OCI-LY3 (cell line): ENCODE measurements at regions not wholly inside any gene's neighbourhood (a gene's known extent, or its start where the extent isn't known, plus 50 kb on each side); places are given as distances from the start of the nearest gene placed in this dataset.

Source experiments
- H2AFZ ChIP-seq: fragments of 200-600, 300-600 bp; shearing (Covaris generic); 2 replicates; pipeline ENCODE4 v1.6.0; 2014; ENCODE audit warnings: antibody characterized with exemption, low read depth, low read length
- H3K27ac ChIP-seq: fragments of 200-600, 300-600 bp; sonication (generic); 2 replicates; pipeline ENCODE4 v1.5.1; 2014; ENCODE audit warnings: mild to moderate bottlenecking, low read length, moderate library complexity, mixed read lengths
- H3K27me3 ChIP-seq: fragments of 200-600, 300-600 bp; sonication (generic); 2 replicates; pipeline ENCODE4 v1.6.1; 2014; ENCODE audit warnings: low read depth, low read length, mixed read lengths
- H3K36me3 ChIP-seq: fragments of 200-600, 300-600 bp; sonication (generic); replicated peaks from 2 replicates; pipeline ENCODE3; 2014; ENCODE audit warnings: low read depth, low read length, mixed read lengths
- H3K4me1 ChIP-seq: fragments of 300-600, 200-600 bp; sonication (generic); 2 replicates; pipeline ENCODE4 v1.6.1; 2014; ENCODE audit warnings: low read length, mixed read lengths
- H3K4me2 ChIP-seq: fragments of 200-600, 300-600 bp; sonication (generic); 2 replicates; pipeline ENCODE4 v1.6.1; 2014; ENCODE audit warnings: low read length, mixed read lengths
- H3K4me3 ChIP-seq: fragments of 300-600, 200-600 bp; sonication (generic); 2 replicates; pipeline ENCODE4 v1.5.1; 2014; ENCODE audit warnings: antibody characterized with exemption, mild to moderate bottlenecking, low read length, moderate library complexity
- H3K79me2 ChIP-seq: fragments of 300-600, 200-600 bp; shearing (Covaris generic); 2 replicates; pipeline ENCODE4 v1.6.1; 2014; ENCODE audit warnings: mild to moderate bottlenecking, low read length, mixed read lengths
- H3K9ac ChIP-seq: fragments of 300-600, 200-600 bp; shearing (Covaris generic); 2 replicates; pipeline ENCODE4 v1.6.0; 2014; ENCODE audit warnings: mild to moderate bottlenecking, low read length, moderate library complexity
- H3K9me3 ChIP-seq: fragments of 200-600, 300-600 bp; shearing (Covaris generic); 2 replicates; pipeline ENCODE4 v1.6.1; 2014; ENCODE audit warnings: low read length, mixed read lengths; ENCODE audit not compliant: insufficient read depth
- H4K20me1 ChIP-seq: fragments of 200-600, 300-600 bp; sonication (generic); 2 replicates; pipeline ENCODE4 v1.6.1; 2016; ENCODE audit warnings: low read length, mixed read lengths; ENCODE audit not compliant: insufficient read depth
- CTCF ChIP-seq: fragments of 200-600, 300-600 bp; sonication (generic); IDR thresholded peaks from 2 replicates; pipeline ENCODE4 v1.5.1; 2014; ENCODE audit warnings: antibody characterized with exemption, low read length, low read depth
- EZH2phosphoT487 ChIP-seq: fragments of 200-600 bp; shearing (Covaris generic); IDR thresholded peaks from 2 replicates; pipeline ENCODE4 v1.6.1; 2018; ENCODE audit warnings: antibody characterized with exemption, mixed run types, low read depth

GRCh38 chrX:116243039-116243438 is 72.5 kb downstream of the AGTR2 start:
- Histone ChIP-seq H3K9ac (no peak overlapping the region), H3K36me3 (no peaks in the 10 kb centered on the region), H3K4me3 (no peak overlapping the region), H4K20me1 (no peaks in the 10 kb centered on the region), H3K4me2 (no peak overlapping the region), H3K4me1 (peaks cover 21% of the 10 kb centered on the region), H2AFZ (no peak overlapping the region), H3K27ac (no peak overlapping the region), H3K79me2 (no peaks in the 10 kb centered on the region), H3K9me3 (no peaks in the 10 kb centered on the region), H3K27me3 (no peaks in the 10 kb centered on the region)
- TF ChIP-seq CTCF (no peak), EZH2phosphoT487 (no peak)

- H3K4me2 ChIP-seq: no peak overlapping the region
- H2AFZ ChIP-seq: no peak overlapping the region
- no peak overlapping the region for H3K9ac ChIP-seq
- no peaks in the 10 kb centered on the region for H3K9me3 ChIP-seq
- no peak overlapping the region for H3K27ac ChIP-seq
- no peaks in the 10 kb centered on the region for H3K27me3 ChIP-seq
- H3K4me1 ChIP-seq: no peaks in the 10 kb centered on the region
- no peaks in the 10 kb centered on the region for H4K20me1 ChIP-seq
- H3K36me3 ChIP-seq: no peaks in the 10 kb centered on the region
- H3K4me3 ChIP-seq: no peak overlapping the region
- no peaks in the 10 kb centered on the region for H3K79me2 ChIP-seq
- no peak for TF ChIP-seq EZH2phosphoT487
- no peak for TF ChIP-seq CTCF
Observed at GRCh38 chrX:116246261-116246660, 75.7 kb downstream of the AGTR2 start.

GRCh38 chrX:116267511-116268040 is 97.0 kb downstream of the AGTR2 start:
- H3K9ac ChIP-seq: no peak overlapping the region
- TF ChIP-seq CTCF (no peak), EZH2phosphoT487 (no peak)

GRCh38 chrX:116272322-116272721 is 101.8 kb downstream of the AGTR2 start:
- TF ChIP-seq EZH2phosphoT487: no peak
- no peak for TF ChIP-seq CTCF
- no peaks in the 10 kb centered on the region for H3K27me3 ChIP-seq
- no peak overlapping the region for H3K27ac ChIP-seq
- no peak overlapping the region for H3K4me3 ChIP-seq
- no peaks in the 10 kb centered on the region for H3K79me2 ChIP-seq
- H3K4me2 ChIP-seq: no peak overlapping the region
- 0 out of 2 replicates have a peak, but pooled peaks cover 3% of the 10 kb centered on the region for H3K4me1 ChIP-seq
- no peaks in the 10 kb centered on the region for H4K20me1 ChIP-seq
- H3K9me3 ChIP-seq: no peaks in the 10 kb centered on the region
- H3K36me3 ChIP-seq: no peaks in the 10 kb centered on the region
- H3K9ac ChIP-seq: no peak overlapping the region
- H2AFZ ChIP-seq: no peak overlapping the region

More at GRCh38 chrX:116267511-116268040, 97.0 kb downstream of the AGTR2 start:
- Histone ChIP-seq H2AFZ (no peak overlapping the region), H3K9me3 (no peaks in the 10 kb centered on the region), H3K79me2 (no peaks in the 10 kb centered on the region), H3K4me1 (0 out of 2 replicates have a peak, but pooled peaks cover 3% of the 10 kb centered on the region), H3K4me2 (no peak overlapping the region), H3K27me3 (no peaks in the 10 kb centered on the region), H3K36me3 (no peaks in the 10 kb centered on the region), H4K20me1 (no peaks in the 10 kb centered on the region), H3K27ac (no peak overlapping the region), H3K4me3 (no peak overlapping the region)
